HUES48 (cell line): ENCODE measurements at regions not wholly inside any gene's neighbourhood (a gene's known extent, or its start where the extent isn't known, plus 50 kb on each side); places are given as distances from the start of the nearest gene placed in this dataset.

Experiments used
- H3K27ac ChIP-seq: one replicate; pipeline ENCODE4 v1.7.0; 2013; ENCODE audit warnings: low read depth, low read length, inconsistent platforms
- H3K27me3 ChIP-seq: 2 replicates; pipeline ENCODE4 v1.6.1; 2013; ENCODE audit warnings: mild to moderate bottlenecking, low read length; ENCODE audit not compliant: control insufficient read depth, insufficient read depth
- H3K36me3 ChIP-seq: 2 replicates; pipeline ENCODE4 v1.6.1; 2013; ENCODE audit warnings: low read length; ENCODE audit not compliant: control insufficient read depth, insufficient read depth
- H3K4me1 ChIP-seq: 2 replicates; pipeline ENCODE4 v1.6.1; 2013; ENCODE audit warnings: mild to moderate bottlenecking, low read length; ENCODE audit not compliant: control insufficient read depth, insufficient read depth
- H3K4me3 ChIP-seq: 2 replicates; pipeline ENCODE4 v1.5.1; 2013; ENCODE audit warnings: mild to moderate bottlenecking, low read depth, low read length
- H3K9ac ChIP-seq: 2 replicates; pipeline ENCODE4 v1.6.1; 2013; ENCODE audit warnings: mild to moderate bottlenecking, low read depth, low read length, moderate library complexity
- H3K9me3 ChIP-seq: 2 replicates; pipeline ENCODE4 v1.6.1; 2013; ENCODE audit warnings: low read length; ENCODE audit not compliant: control insufficient read depth, insufficient read depth

DNA sequence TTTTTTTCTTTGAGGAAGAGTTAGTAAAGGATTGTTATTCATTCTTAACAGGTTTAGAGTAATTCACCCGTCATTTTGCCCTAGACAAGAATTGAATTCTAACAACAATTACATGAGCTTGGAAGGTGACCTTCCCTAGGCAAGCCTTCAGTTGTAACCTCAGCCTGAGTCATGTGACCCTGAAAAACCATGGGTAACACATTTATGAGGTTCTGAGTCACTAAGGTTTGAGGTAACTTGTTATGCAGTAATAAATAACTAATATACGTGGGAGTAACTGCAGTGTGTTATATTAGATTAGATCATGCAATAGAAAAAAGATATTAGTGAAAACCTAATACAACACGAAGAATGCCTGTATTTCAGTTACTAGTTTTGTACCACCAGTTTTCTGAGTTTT is 237.6 kb upstream of the NDN start:
- H3K27ac ChIP-seq = no peak overlapping the region
- no peak overlapping the region for H3K4me3 ChIP-seq
- no peak overlapping the region for H3K9ac ChIP-seq
- no peaks in the 10 kb centered on the region for H3K4me1 ChIP-seq
- H3K27me3 ChIP-seq = no peaks in the 10 kb centered on the region
- H3K9me3 ChIP-seq = peaks cover 28% of the 10 kb centered on the region
- H3K36me3 ChIP-seq = no peaks in the 10 kb centered on the region

DNA sequence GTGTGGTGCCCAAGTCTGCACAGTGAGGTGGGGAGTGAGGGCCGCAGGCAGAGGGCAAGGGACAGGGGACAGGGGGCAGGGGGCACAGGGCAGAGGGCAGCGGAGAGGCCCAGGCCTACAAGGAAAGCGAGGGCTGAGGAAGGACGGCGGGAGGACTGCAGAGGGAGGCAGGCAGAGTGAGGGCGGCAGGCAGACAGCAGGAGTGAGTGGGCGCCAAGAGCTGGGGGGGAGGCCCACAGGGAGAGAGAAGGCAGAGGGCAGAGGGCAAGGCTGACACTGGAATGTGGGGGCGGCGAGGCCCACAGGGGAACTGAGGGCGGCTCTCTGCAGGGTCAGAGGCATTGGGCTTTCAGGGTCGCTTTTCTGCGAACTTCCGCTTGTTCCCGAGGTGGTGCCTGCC is 267.8 kb upstream of the NDN start:
- Histone ChIP-seq H3K4me1 (no peaks in the 10 kb centered on the region), H3K27ac (no peak overlapping the region), H3K9me3 (peaks cover 36% of the 10 kb centered on the region), H3K36me3 (no peaks in the 10 kb centered on the region), H3K9ac (no peak overlapping the region), H3K4me3 (no peak overlapping the region), H3K27me3 (no peaks in the 10 kb centered on the region)

DNA sequence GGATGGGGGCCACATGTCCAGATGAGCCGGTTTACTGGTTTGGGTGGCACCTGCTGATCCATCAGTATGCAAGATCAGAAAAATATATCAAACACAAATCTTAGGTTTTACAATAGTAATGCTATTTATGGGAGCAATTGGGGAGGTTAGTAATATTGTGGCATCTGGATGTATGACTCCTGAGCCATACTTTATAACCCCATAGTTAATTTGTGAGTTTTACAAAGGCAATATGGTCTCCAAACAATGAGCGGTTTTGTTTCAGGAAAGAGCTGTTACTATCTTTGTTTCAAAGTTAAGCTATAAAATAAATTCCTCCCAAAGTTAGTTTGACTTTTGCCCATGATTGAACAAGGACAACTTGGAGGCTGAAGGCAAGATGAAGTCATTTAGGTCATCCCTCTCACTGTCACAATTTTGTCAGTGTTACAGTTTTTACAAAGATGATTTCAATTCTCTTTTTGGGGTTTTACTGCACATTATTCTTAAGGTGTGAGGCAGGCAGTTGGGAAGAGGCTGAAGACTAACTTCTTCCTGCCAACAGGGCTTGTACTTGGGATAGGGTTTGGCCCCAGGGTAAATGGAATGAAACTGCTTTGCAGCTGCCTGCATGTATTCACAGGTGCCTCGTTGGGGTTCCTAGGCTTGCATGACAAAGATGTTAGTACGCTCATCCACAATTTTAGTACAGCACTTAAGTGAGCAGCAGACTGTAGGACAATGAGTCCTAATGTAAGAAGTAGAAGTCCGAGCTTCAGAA is 296.6 kb upstream of the NDN start:
- peaks cover 61% of the 10 kb centered on the region for H3K9me3 ChIP-seq
- no peaks in the 10 kb centered on the region for H3K27me3 ChIP-seq
- no peak overlapping the region for H3K9ac ChIP-seq
- no peaks in the 10 kb centered on the region for H3K36me3 ChIP-seq
- H3K4me1 ChIP-seq = no peaks in the 10 kb centered on the region
- no peak overlapping the region for H3K27ac ChIP-seq
- H3K4me3 ChIP-seq = no peak overlapping the region

DNA sequence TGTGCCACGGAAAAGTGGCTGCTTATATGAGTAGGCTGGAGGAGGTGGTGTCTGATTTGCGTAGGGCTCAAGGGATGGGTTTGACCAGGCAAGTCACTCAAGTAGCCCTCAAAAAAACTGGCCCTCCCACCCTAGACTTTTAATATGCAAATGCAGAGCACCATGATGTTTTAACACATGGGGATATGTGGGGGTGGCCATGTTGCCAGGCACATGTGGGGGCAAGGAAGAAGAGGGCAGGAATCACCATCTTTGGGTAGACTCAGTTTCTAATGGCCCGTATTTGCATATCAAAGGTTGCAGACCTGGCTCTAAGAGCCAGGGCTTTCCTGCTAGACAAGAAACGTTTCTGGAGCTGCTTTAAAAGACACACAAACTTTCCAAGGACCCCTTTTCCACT is 307.2 kb upstream of the NDN start:
- Histone ChIP-seq H3K9me3 (peaks cover 63% of the 10 kb centered on the region), H3K27me3 (no peaks in the 10 kb centered on the region), H3K36me3 (no peaks in the 10 kb centered on the region), H3K9ac (no peak overlapping the region), H3K4me3 (no peak overlapping the region), H3K27ac (no peak overlapping the region), H3K4me1 (no peaks in the 10 kb centered on the region)

DNA sequence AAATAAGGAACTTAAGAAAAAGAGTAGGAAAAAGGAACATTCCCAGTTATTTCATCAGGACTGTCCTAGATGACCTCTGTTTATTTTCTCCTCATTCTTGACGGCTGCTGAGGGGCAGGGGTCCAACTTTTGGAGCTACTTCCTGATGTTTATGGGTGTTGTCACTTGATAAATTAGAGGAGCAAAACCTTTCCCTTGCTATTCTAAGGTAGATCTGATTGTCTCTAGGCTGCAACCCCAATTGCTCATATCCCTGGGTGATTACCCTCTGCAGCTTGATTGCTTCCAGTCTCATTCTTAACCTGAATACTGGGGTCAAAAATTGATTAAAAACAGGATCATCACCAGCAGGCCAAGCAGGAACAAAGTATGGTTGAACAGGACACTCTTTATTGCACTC is 311.0 kb upstream of the NDN start:
- peaks cover 60% of the 10 kb centered on the region for H3K9me3 ChIP-seq

DNA sequence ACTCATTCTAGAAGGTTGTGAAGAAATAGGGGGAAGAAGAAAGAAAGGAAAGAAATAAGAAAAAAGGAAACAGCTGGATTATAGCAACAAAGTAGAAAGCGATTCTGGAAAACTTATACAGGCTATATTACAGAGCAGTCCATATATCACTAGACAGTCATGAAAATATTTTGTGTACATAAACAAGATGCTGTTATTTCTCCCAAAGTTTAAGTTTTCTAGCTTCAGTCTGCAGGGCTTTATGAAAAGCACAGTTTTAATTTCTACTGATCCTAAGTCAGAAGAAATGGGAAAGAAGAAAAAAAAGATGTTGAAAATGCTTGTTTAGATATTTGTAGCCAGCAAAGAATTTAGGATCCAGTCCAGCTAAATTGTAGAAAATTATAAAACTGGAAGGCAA is 321.4 kb upstream of the NDN start:
- no peaks in the 10 kb centered on the region for H3K27me3 ChIP-seq
- H3K4me3 ChIP-seq = no peak overlapping the region
- peaks cover 46% of the 10 kb centered on the region for H3K9me3 ChIP-seq
- no peaks in the 10 kb centered on the region for H3K4me1 ChIP-seq
- no peak overlapping the region for H3K27ac ChIP-seq
- no peak overlapping the region for H3K9ac ChIP-seq
- no peaks in the 10 kb centered on the region for H3K36me3 ChIP-seq

More for the DNA sequence above, 311.0 kb upstream of the NDN start:
- H3K36me3 ChIP-seq = no peaks in the 10 kb centered on the region
- no peak overlapping the region; the same call in 1 of the 2 replicates for H3K4me3 ChIP-seq
- no peaks in the 10 kb centered on the region for H3K4me1 ChIP-seq
- H3K27me3 ChIP-seq = no peaks in the 10 kb centered on the region
- no peak overlapping the region for H3K27ac ChIP-seq
- no peak overlapping the region for H3K9ac ChIP-seq

DNA sequence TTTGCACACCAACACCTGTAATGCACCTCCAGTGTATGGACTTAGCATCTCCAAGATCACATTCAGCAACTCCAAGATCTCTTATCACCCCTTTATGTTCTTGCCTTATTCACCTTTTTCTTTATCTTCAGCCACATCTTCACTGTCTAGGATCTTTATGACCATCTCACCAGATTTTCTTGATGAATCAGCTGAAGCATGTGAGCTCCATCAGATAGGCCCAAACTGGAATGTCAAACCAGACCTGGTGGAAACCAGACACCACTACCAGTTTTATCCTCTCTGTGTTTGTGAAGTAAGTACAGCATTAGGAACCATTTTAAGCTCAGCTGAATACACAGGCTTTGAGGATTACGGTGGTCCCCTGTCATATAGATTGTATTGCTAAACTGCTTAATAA is 330.4 kb upstream of the NDN start:
- no peak overlapping the region for H3K9ac ChIP-seq
- H3K9me3 ChIP-seq = peaks cover 78% of the 10 kb centered on the region

DNA sequence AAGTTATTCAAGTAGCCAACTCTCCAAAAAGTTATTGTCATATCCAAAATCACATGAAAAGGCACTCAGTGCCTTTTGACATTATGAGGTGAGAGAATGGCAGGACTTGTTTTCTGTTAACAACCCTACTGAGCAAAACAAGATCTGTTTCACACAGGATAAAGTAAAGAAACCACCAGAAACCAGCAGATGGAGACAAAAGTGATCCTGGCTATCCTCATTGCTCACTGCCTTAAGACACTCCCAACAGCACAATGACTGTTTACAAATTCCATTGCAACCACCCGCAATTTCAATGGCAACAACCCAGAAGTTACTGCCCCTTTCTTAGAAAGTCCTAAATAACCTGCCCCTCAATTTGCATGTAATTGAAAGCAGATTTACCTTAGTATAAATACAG is 352.6 kb upstream of the NDN start:
- Histone ChIP-seq H3K9ac (no peak overlapping the region), H3K9me3 (peaks cover 68% of the 10 kb centered on the region), H3K4me1 (no peaks in the 10 kb centered on the region)

More for the DNA sequence above, 330.4 kb upstream of the NDN start:
- no peak overlapping the region for H3K4me3 ChIP-seq
- no peaks in the 10 kb centered on the region for H3K36me3 ChIP-seq
- H3K4me1 ChIP-seq = no peaks in the 10 kb centered on the region
- H3K27ac ChIP-seq = no peak overlapping the region
- no peaks in the 10 kb centered on the region for H3K27me3 ChIP-seq

DNA sequence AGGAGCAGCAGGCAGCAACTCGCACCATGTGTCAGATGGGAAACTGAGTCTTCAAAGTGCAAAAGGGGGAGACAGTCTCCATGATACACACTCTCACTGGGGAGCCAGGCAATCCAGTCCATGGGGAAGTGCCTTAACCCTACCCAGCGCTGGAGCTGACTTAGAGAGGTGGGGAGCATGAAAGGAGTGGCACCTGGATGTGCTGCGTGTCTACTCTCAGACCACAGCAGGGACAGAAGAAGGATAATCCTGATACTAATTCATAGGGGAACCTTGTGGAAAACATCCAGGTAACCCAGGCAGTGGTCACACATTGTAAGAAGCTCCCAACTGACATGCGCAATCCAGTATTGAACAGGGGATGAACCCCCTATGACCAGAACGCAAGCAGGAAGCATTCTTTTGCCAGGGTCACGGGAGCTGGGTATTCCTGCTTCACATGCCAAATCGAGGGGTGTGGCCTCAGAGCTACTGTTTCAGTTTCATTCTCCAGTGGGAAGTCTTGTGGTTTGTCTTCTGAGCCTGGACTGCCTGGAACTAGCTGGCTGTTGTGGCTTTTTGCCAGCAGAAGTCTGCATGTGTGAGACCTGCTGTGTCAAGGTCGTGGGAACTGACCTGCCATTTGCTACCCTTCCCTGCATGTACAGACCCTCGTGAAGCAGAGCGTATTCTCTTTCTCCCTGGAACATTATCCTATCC is 367.6 kb upstream of the NDN start:
- Histone ChIP-seq H3K4me3 (no peak overlapping the region), H3K9me3 (peaks cover 38% of the 10 kb centered on the region), H3K4me1 (no peaks in the 10 kb centered on the region), H3K36me3 (no peaks in the 10 kb centered on the region), H3K27ac (no peak overlapping the region), H3K9ac (no peak overlapping the region), H3K27me3 (no peaks in the 10 kb centered on the region)

More for the DNA sequence above, 352.6 kb upstream of the NDN start:
- no peak overlapping the region for H3K27ac ChIP-seq
- H3K4me3 ChIP-seq = no peak overlapping the region
- H3K27me3 ChIP-seq = no peaks in the 10 kb centered on the region
- no peaks in the 10 kb centered on the region for H3K36me3 ChIP-seq

DNA sequence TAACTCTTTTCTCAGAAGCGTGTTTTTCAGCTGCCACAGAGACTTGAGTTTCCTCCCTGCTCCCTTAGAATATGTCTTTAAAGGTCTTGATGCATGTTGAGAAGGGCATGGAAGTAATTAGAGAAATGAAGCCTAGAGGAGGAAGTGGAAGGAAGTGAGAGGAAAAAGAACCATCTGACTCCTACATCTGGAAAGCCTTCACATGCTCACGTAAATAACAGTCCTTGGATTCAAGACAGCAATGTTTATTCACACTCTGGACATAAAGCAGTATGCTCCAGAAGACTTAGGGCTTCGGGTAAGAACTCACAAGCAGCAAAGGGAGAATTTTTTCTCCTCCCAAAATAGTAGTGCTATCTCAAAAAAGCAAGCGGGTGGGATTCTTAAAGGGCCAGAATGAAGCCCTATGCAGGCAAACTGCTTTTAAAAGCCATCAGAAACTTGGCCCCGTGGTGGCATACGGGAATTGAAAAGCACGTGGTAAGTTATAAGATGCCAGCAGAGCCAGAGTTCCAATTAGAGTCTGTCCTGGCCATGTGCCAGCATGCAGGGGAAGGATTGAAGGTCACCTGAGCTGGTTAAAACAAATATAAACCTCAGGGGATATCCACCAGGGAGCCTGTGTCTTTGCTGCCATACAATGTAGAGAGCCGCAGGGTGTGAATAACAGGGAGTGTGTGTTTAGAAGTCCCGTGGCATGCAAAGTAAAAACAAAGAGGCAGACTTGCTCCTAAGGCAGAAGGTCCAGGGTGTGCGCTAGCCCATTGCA is 380.8 kb upstream of the NDN start:
- no peak overlapping the region for H3K9ac ChIP-seq
- H3K4me3 ChIP-seq = no peak overlapping the region
- H3K4me1 ChIP-seq = no peaks in the 10 kb centered on the region
- H3K9me3 ChIP-seq = peaks cover 44% of the 10 kb centered on the region
- H3K27me3 ChIP-seq = no peaks in the 10 kb centered on the region
- H3K27ac ChIP-seq = no peak overlapping the region
- H3K36me3 ChIP-seq = no peaks in the 10 kb centered on the region
